Smooth muscle cell (in vitro differentiated cells): ENCODE measurements at regions not wholly inside any gene's neighbourhood (a gene's known extent, or its start where the extent isn't known, plus 50 kb on each side); places are given as distances from the start of the nearest gene placed in this dataset.

Experiments used
- DNase-seq: peaks from one replicate; lab custom pipeline; 2025; ENCODE audit not compliant: unreplicated experiment; lab: John Stamatoyannopoulos, UW
- H2AFZ ChIP-seq: fragments of 200-600 bp; sonication (generic); 2 replicates; pipeline ENCODE4 v1.6.0; 2016; ENCODE audit warnings: antibody characterized with exemption, low read depth, mild to moderate bottlenecking
- H3F3A ChIP-seq: fragments of 200-600 bp; sonication (generic); 2 replicates; pipeline ENCODE4 v1.6.0; 2017; ENCODE audit warnings: antibody characterized with exemption, low read depth
- H3K27ac ChIP-seq: fragments of 200-600 bp; sonication (generic); 2 replicates; pipeline ENCODE4 v1.5.1; 2016; ENCODE audit warnings: low read depth, mild to moderate bottlenecking
- H3K27me3 ChIP-seq: fragments of 200-600 bp; sonication (generic); 2 replicates; pipeline ENCODE4 v1.6.1; 2016; ENCODE audit warnings: low read depth, mild to moderate bottlenecking
- H3K36me3 ChIP-seq: fragments of 200-600 bp; sonication (generic); 2 replicates; pipeline ENCODE4 v1.5.1; 2016; ENCODE audit warnings: low read depth
- H3K4me1 ChIP-seq: fragments of 200-600 bp; sonication (generic); 2 replicates; pipeline ENCODE4 v1.5.1; 2016; ENCODE audit warnings: low read depth
- H3K4me2 ChIP-seq: fragments of 200-600 bp; sonication (generic); 2 replicates; pipeline ENCODE4 v1.6.0; 2016; ENCODE audit warnings: mild to moderate bottlenecking
- H3K4me3 ChIP-seq: fragments of 200-600 bp; sonication (generic); 2 replicates; pipeline ENCODE4 v1.5.1; 2016; ENCODE audit warnings: mild to moderate bottlenecking
- H3K79me2 ChIP-seq: fragments of 200-600 bp; sonication (generic); 2 replicates; pipeline ENCODE4 v1.6.0; 2016; ENCODE audit warnings: low read depth, mild to moderate bottlenecking
- H3K9ac ChIP-seq: fragments of 200-600 bp; sonication (generic); 2 replicates; pipeline ENCODE4 v1.6.0; 2016; ENCODE audit warnings: low read depth
- H3K9me3 ChIP-seq: fragments of 200-600 bp; sonication (generic); replicated peaks from 2 replicates; pipeline ENCODE4 v1.5.1; 2016; ENCODE audit warnings: low read depth
- H4K20me1 ChIP-seq: fragments of 200-600 bp; sonication (generic); 2 replicates; pipeline ENCODE4 v1.6.0; 2016; ENCODE audit warnings: low read depth
- CTCF ChIP-seq: fragments of 200-600 bp; sonication (generic); IDR thresholded peaks from 2 replicates; pipeline ENCODE4 v1.5.1; 2017; ENCODE audit warnings: borderline replicate concordance, mild to moderate bottlenecking, antibody characterized with exemption; ENCODE audit not compliant: insufficient read depth, poor library complexity, severe bottlenecking
- WGBS: methylation state at CpG from one replicate; pipeline ENCODE4 v1.1.7; 2016; ENCODE audit warnings: low lambda C conversion rate; 5-methylcytosine and 5-hydroxymethylcytosine counted together

DNA sequence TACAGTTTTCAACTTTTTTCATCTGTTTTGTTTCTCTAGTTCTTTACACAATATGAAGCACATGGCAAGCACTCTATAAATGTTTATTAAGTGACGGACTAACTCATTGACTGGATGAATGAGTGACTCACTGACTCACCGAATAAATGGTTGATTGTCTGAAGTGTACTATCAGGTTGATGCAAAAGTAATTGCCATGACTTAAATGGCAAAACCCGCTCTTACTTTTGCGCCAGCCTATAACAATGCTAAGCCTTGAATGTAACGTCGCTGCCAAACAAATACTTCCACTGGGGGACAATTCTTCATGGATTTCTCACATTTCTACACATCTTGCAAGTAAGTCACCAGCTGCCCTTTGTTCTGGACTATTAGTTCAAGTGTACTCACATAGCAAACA lies 109.0 kb upstream of the KCTD3 start:
- DNase-seq, result no peak

DNA sequence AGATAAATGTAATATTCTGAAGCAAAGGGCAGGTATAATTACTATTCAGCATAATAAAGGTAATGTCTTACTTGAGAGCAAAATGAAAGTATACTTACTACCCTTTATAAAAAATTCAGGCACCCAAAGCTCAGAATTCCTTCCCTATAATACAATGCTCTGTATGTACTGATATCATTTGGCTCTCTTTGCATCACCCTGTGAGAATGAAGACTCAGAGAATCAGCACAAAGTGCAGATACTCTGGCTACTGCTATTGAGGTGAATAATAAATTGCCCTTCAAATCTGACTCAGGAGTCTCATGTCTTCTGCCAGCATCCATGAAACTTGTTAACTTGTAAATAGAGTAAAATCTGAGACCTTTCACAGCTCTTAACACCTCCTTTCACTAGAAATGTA lies 108.5 kb upstream of the KCTD3 start:
- H3K9ac ChIP-seq, result no peak overlapping the region
- no peak overlapping the region for H2AFZ ChIP-seq
- no peaks in the 10 kb centered on the region for H4K20me1 ChIP-seq
- no peaks in the 10 kb centered on the region for H3K36me3 ChIP-seq
- no peak overlapping the region for H3K4me3 ChIP-seq
- H3K27ac ChIP-seq, result no peak overlapping the region
- no peaks in the 10 kb centered on the region for H3K4me1 ChIP-seq
- no peak for TF ChIP-seq CTCF
- H3K9me3 ChIP-seq, result no peaks in the 10 kb centered on the region
- peaks cover under 1% of the 10 kb centered on the region for H3K27me3 ChIP-seq
- no peak overlapping the region for H3K4me2 ChIP-seq
- no peak for DNase-seq
- H3F3A ChIP-seq, result no peaks in the 10 kb centered on the region
- no peaks in the 10 kb centered on the region for H3K79me2 ChIP-seq

More for the DNA sequence above, 109.0 kb upstream of the KCTD3 start:
- no peak overlapping the region for H3K4me2 ChIP-seq
- H3K36me3 ChIP-seq, result no peaks in the 10 kb centered on the region
- H3F3A ChIP-seq, result no peaks in the 10 kb centered on the region
- no peak overlapping the region for H3K4me3 ChIP-seq
- H4K20me1 ChIP-seq, result no peaks in the 10 kb centered on the region
- TF ChIP-seq CTCF, result no peak
- H3K9me3 ChIP-seq, result no peaks in the 10 kb centered on the region
- H3K27ac ChIP-seq, result no peak overlapping the region
- no peak overlapping the region for H2AFZ ChIP-seq
- no peaks in the 10 kb centered on the region for H3K4me1 ChIP-seq
- H3K27me3 ChIP-seq, result peaks cover 5% of the 10 kb centered on the region
- no peaks in the 10 kb centered on the region for H3K79me2 ChIP-seq
- WGBS, result 78% methylated on average over 6 of the region's 6 CpGs
- no peak overlapping the region for H3K9ac ChIP-seq

DNA sequence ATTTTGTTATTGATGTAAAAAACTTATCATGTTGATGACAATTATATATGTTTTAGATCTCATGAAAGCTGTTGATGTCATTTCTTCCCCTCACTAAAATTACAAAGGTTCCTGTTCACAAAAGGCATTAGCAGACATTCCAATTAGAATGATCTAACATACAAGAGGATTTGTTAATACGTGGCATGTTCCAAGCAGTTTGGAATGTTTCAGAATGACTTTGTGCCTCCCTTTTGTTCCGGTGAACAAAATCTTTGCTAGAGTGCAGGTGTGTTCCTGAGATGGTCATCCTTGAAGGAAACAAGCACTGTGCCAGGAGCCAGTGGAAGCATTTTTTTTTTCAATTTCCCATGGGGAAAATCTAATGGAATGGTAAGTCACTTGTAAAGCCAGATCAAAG lies 108.0 kb upstream of the KCTD3 start:
- H3K79me2 ChIP-seq, result no peaks in the 10 kb centered on the region
- H3K4me3 ChIP-seq, result no peak overlapping the region
- H4K20me1 ChIP-seq, result no peaks in the 10 kb centered on the region
- H3K27ac ChIP-seq, result no peak overlapping the region
- no peaks in the 10 kb centered on the region for H3K36me3 ChIP-seq
- no peaks in the 10 kb centered on the region for H3K27me3 ChIP-seq
- H3K4me2 ChIP-seq, result no peak overlapping the region
- no peak for DNase-seq
- no peaks in the 10 kb centered on the region for H3K9me3 ChIP-seq
- no peak overlapping the region for H2AFZ ChIP-seq
- TF ChIP-seq CTCF, result no peak
- no peaks in the 10 kb centered on the region for H3K4me1 ChIP-seq
- H3F3A ChIP-seq, result no peaks in the 10 kb centered on the region
- 78% methylated on average over 2 of the region's 2 CpGs for WGBS
- H3K9ac ChIP-seq, result no peak overlapping the region

DNA sequence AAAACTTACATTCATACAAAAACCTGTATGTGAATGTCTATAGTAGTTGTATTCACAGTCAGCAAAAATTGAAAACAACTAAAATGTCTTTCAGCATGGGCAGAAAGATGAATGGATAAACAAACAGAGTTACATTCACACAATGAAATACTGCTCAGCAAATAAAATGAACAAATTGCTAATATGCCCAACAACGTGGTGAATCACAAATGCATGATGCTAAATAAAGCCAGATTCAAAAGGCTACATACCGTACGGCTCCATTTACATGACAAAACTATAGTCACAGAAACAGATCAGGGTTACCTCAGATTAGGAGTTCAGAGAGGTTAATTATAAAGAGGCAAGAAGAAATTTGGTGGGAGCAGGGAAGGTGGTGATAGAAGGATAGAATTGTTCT lies 100.7 kb upstream of the KCTD3 start:
- WGBS, result 89% methylated on average over 3 of the region's 3 CpGs
- DNase-seq, result no peak
- Histone ChIP-seq H2AFZ (no peak overlapping the region), H3K4me3 (no peak overlapping the region), H3K27ac (no peak overlapping the region), H3K9me3 (no peaks in the 10 kb centered on the region), H4K20me1 (no peaks in the 10 kb centered on the region), H3F3A (no peaks in the 10 kb centered on the region), H3K4me2 (no peak overlapping the region), H3K4me1 (no peaks in the 10 kb centered on the region), H3K79me2 (no peaks in the 10 kb centered on the region), H3K27me3 (no peaks in the 10 kb centered on the region), H3K9ac (no peak overlapping the region), H3K36me3 (no peaks in the 10 kb centered on the region)
- TF ChIP-seq CTCF, result no peak
